ENCODE measurements at regions not wholly inside any gene's neighbourhood (a gene's known extent, or its start where the extent isn't known, plus 50 kb on each side); places are given as distances from the start of the nearest gene placed in this dataset.
A peak's percentile ranks its signal among the peaks of the same experiment; 100 is the strongest.

GRCh38 chr18:68533641-68534040 is 181.3 kb downstream of the TMX3 start:
- DNase-seq (ENCODE audit: low read depth) = peak; percentile 32
- H3K4me3 ChIP-seq (ENCODE audit: low read depth, low read length) = no peak overlapping the region
- TF ChIP-seq CTCF (IDR thresholded peaks at IDR 0.05; ENCODE audit: insufficient read depth, low read length) = no peak

GRCh38 chr18:68532328-68532885 is 182.5 kb downstream of the TMX3 start:
- no peak for DNase-seq (ENCODE audit: low read depth)

GRCh38 chr18:68525091-68525490 is 189.8 kb downstream of the TMX3 start:
- DNase-seq (ENCODE audit: low read depth) = no peak
- no peak overlapping the region for H3K4me3 ChIP-seq (ENCODE audit: low read depth, low read length)
- TF ChIP-seq CTCF (IDR thresholded peaks at IDR 0.05; ENCODE audit: insufficient read depth, low read length) = no peak

More at GRCh38 chr18:68532328-68532885, 182.5 kb downstream of the TMX3 start:
- no peak overlapping the region for H3K4me3 ChIP-seq (ENCODE audit: low read depth, low read length)
- no peak for TF ChIP-seq CTCF (IDR thresholded peaks at IDR 0.05; ENCODE audit: insufficient read depth, low read length)

- H3K4me3 ChIP-seq (ENCODE audit: low read depth, low read length) = no peak overlapping the region
- TF ChIP-seq CTCF (IDR thresholded peaks at IDR 0.05; ENCODE audit: insufficient read depth, low read length) = no peak
- peak; percentile 53 for DNase-seq (ENCODE audit: low read depth)
These were observed 194.4 kb downstream of the TMX3 start for GRCh38 chr18:68520406-68521075.

GRCh38 chr18:68519336-68519735 is 195.6 kb downstream of the TMX3 start:
- DNase-seq (ENCODE audit: low read depth) = no peak
- no peak for TF ChIP-seq CTCF (IDR thresholded peaks at IDR 0.05; ENCODE audit: insufficient read depth, low read length)
- no peak overlapping the region for H3K4me3 ChIP-seq (ENCODE audit: low read depth, low read length)

- H3K4me3 ChIP-seq (ENCODE audit: low read depth, low read length) = no peak overlapping the region
- TF ChIP-seq CTCF (IDR thresholded peaks at IDR 0.05; ENCODE audit: insufficient read depth, low read length) = no peak
- peak; percentile 12 for DNase-seq (ENCODE audit: low read depth)
These were observed 205.0 kb downstream of the TMX3 start for GRCh38 chr18:68509902-68510301.
